ENCODE measurements at regions not wholly inside any gene's neighbourhood (a gene's known extent, or its start where the extent isn't known, plus 50 kb on each side); places are given as distances from the start of the nearest gene placed in this dataset.

DNA sequence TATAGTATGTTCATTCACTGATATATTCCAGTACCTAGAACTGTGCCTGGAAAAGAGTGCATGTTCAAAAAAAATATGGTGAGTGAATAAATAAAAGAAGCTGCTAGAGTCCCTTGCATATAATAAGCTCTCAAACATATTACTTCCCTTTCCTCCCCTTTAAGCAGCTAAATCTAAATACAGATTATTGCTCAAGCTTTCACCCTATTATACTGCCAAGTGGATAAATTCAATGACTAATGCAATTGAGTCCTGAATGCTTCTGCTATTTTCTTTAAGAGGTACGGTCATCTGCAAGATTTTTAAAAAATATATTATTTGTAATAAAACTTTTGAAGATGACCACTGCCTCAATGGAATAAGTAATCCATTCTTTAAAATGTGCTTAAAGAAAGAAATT is 248.4 kb downstream of the PLK2 start:
- Mint-ChIP-seq H3K4me3 (no peak overlapping the region), H3K9me3 (peaks cover 0 to 5% (median 1%) of the 10 kb centered on the region in 7 donors), H3K36me3 (no peaks in the 10 kb centered on the region), H3K27ac (no peak overlapping the region), H3K27me3 (no peaks in the 10 kb centered on the region), H3K4me1 (no peaks in the 10 kb centered on the region)
- no peaks in the 10 kb centered on the region for H3K27me3 ChIP-seq (ENCODE audit: control insufficient read depth, insufficient read depth, low read length)
- H3K9me3 ChIP-seq (ENCODE audit: control insufficient read depth in 2 of 2, low read length in 2 of 2), result no peaks in the 10 kb centered on the region
- no peak overlapping the region for H3K27ac ChIP-seq (ENCODE audit: insufficient read depth, low read length, poor library complexity, severe bottlenecking)
- H3K4me1 ChIP-seq (ENCODE audit: control insufficient read depth, insufficient read depth, low read length, poor library complexity, severe bottlenecking), result no peaks in the 10 kb centered on the region
- DNase-seq (no peak), ATAC-seq (ENCODE audit: low read depth in 2 of 2) (no peak)
- no peak overlapping the region for H3K4me3 ChIP-seq (ENCODE audit: low read depth, low read length)
- H3K36me3 ChIP-seq (ENCODE audit: control insufficient read depth, insufficient read depth, low read length), result no peaks in the 10 kb centered on the region

DNA sequence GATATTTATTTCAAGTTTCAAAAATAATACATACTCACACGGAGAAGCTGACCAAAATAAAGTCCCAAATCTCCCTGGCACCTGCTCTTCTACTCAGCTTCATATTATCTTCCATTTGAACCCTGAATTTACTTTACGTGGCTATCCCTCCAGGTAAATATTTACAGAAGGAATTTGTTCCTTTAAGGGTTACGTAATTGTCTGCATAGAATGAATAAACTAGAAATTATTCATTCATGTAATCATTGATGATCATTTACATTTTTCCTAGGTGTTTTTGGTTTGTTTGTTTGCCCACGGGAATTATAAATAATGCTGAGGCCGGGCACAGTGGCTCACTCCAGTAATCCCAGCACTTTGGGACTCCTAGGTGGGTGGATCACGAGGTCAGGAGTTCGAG is 251.2 kb downstream of the PLK2 start:
- H3K36me3 Mint-ChIP-seq, result no peaks in the 10 kb centered on the region
- Histone ChIP-seq H3K27me3 (ENCODE audit: control insufficient read depth, insufficient read depth, low read length) (no peaks in the 10 kb centered on the region), H3K27ac (ENCODE audit: insufficient read depth, low read length, poor library complexity, severe bottlenecking) (no peak overlapping the region), H3K36me3 (ENCODE audit: control insufficient read depth, insufficient read depth, low read length) (no peaks in the 10 kb centered on the region), H3K4me3 (ENCODE audit: low read depth, low read length) (no peak overlapping the region), H3K4me1 (ENCODE audit: control insufficient read depth, insufficient read depth, low read length, poor library complexity, severe bottlenecking) (no peaks in the 10 kb centered on the region), H3K9me3 (ENCODE audit: control insufficient read depth in 2 of 2, low read length in 2 of 2) (no peaks in the 10 kb centered on the region)
- no peaks in the 10 kb centered on the region for H3K27me3 Mint-ChIP-seq
- DNase-seq (no peak), ATAC-seq (ENCODE audit: low read depth in 2 of 2) (no peak)
- no peak overlapping the region for H3K27ac Mint-ChIP-seq
- H3K4me3 Mint-ChIP-seq, result no peak overlapping the region
- H3K9me3 Mint-ChIP-seq, result peaks cover 0 to 5% (median 0%) of the 10 kb centered on the region in 7 donors
- H3K4me1 Mint-ChIP-seq, result no peaks in the 10 kb centered on the region

DNA sequence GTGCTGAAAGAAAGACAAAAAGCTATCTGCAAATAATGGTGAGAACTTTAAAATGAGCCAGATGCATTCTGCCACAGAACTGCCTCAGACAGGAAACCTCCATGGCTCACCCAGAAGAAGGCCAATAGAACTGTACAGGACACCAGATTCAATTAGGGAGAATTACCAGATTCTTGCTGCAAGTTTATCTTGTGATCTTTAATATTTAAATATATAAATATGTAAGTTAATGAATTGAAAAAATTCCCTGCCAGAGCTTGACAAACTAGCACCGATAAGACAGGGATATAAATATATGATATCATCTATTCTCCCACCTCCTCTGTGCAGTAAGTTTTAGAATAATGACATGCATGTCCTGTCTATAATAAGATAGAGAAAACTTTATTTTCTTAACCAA is 252.8 kb downstream of the PLK2 start:
- H3K4me3 ChIP-seq (ENCODE audit: low read depth, low read length), result no peak overlapping the region
- no peak overlapping the region for H3K27ac ChIP-seq (ENCODE audit: insufficient read depth, low read length, poor library complexity, severe bottlenecking)
- H3K9me3 ChIP-seq (ENCODE audit: control insufficient read depth in 2 of 2, low read length in 2 of 2), result no peaks in the 10 kb centered on the region
- H3K36me3 ChIP-seq (ENCODE audit: control insufficient read depth, insufficient read depth, low read length), result no peaks in the 10 kb centered on the region
- no peak for DNase-seq
- Mint-ChIP-seq H3K36me3 (no peaks in the 10 kb centered on the region), H3K27me3 (no peaks in the 10 kb centered on the region), H3K4me1 (no peaks in the 10 kb centered on the region), H3K9me3 (peaks cover 0 to 5% (median 0%) of the 10 kb centered on the region in 7 donors), H3K4me3 (no peak overlapping the region), H3K27ac (no peak overlapping the region)
- no peak for ATAC-seq (ENCODE audit: low read depth in 2 of 2)
- H3K27me3 ChIP-seq (ENCODE audit: control insufficient read depth, insufficient read depth, low read length), result no peaks in the 10 kb centered on the region
- no peaks in the 10 kb centered on the region for H3K4me1 ChIP-seq (ENCODE audit: control insufficient read depth, insufficient read depth, low read length, poor library complexity, severe bottlenecking)

DNA sequence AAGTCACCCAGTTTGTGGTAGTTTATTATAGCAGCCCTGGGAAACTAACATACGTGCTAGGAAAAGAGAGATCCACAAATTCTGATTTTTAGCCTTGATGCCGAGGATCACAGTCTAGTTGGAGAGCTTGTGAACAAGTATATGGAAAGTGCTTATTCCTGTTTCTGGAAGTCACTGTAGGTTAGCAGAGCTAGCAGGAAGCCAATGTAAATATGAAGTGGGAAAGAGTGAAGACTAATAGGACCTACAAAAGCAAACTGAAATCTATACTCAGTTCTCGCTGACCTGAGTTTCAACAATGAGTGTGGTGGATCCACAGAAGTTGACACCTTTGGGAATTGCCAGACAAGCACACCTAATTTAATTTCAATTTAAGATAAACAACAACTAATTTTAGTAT is 254.9 kb downstream of the PLK2 start:
- Histone ChIP-seq H3K9me3 (ENCODE audit: control insufficient read depth in 2 of 2, low read length in 2 of 2) (no peaks in the 10 kb centered on the region), H3K27me3 (ENCODE audit: control insufficient read depth, insufficient read depth, low read length) (no peaks in the 10 kb centered on the region), H3K36me3 (ENCODE audit: control insufficient read depth, insufficient read depth, low read length) (no peaks in the 10 kb centered on the region), H3K4me1 (ENCODE audit: control insufficient read depth, insufficient read depth, low read length, poor library complexity, severe bottlenecking) (no peaks in the 10 kb centered on the region), H3K27ac (ENCODE audit: insufficient read depth, low read length, poor library complexity, severe bottlenecking) (no peak overlapping the region), H3K4me3 (ENCODE audit: low read depth, low read length) (no peak overlapping the region)
- no peaks in the 10 kb centered on the region for H3K27me3 Mint-ChIP-seq
- H3K36me3 Mint-ChIP-seq, result no peaks in the 10 kb centered on the region
- H3K4me1 Mint-ChIP-seq, result no peaks in the 10 kb centered on the region
- no peak overlapping the region for H3K27ac Mint-ChIP-seq
- H3K9me3 Mint-ChIP-seq, result peaks cover 0 to 5% (median 0%) of the 10 kb centered on the region in 7 donors
- H3K4me3 Mint-ChIP-seq, result no peak overlapping the region
- DNase-seq (no peak), ATAC-seq (ENCODE audit: low read depth in 2 of 2) (no peak)

DNA sequence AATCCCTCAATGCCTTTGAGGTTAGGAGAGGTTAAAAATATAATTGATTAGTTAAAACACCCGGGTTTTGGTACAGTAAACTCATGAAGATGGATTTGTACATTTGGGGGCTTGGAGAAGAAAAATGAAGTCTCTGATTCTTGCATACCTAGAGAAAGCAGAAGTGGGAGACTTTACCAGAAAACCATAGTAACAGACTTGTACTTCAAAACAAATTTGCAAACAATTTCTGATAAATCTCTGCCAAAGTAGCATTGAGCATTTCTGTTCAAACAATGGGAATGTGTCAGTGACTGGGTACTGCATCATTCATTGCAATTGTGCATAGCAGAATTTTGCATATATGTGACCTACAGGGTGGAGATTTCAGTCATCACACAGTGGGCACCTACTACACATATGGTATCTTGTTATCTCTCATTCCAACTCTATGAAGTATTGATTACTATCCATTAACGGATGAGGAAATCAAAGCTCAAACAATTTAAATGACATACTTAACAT is 256.9 kb downstream of the PLK2 start:
- H3K4me3 ChIP-seq (ENCODE audit: low read depth, low read length), result no peak overlapping the region
- no peak overlapping the region for H3K27ac ChIP-seq (ENCODE audit: insufficient read depth, low read length, poor library complexity, severe bottlenecking)
- no peaks in the 10 kb centered on the region for H3K9me3 ChIP-seq (ENCODE audit: control insufficient read depth in 2 of 2, low read length in 2 of 2)
- peaks cover 4% of the 10 kb centered on the region for H3K27me3 Mint-ChIP-seq
- H3K4me3 Mint-ChIP-seq, result no peak overlapping the region
- H3K36me3 ChIP-seq (ENCODE audit: control insufficient read depth, insufficient read depth, low read length), result no peaks in the 10 kb centered on the region
- DNase-seq (no peak), ATAC-seq (ENCODE audit: low read depth in 2 of 2) (no peak)
- H3K36me3 Mint-ChIP-seq, result no peaks in the 10 kb centered on the region
- H3K4me1 ChIP-seq (ENCODE audit: control insufficient read depth, insufficient read depth, low read length, poor library complexity, severe bottlenecking), result no peaks in the 10 kb centered on the region
- no peak overlapping the region for H3K27ac Mint-ChIP-seq
- H3K9me3 Mint-ChIP-seq, result peaks cover 0 to 5% (median 0%) of the 10 kb centered on the region in 7 donors
- no peaks in the 10 kb centered on the region for H3K4me1 Mint-ChIP-seq
- H3K27me3 ChIP-seq (ENCODE audit: control insufficient read depth, insufficient read depth, low read length), result no peaks in the 10 kb centered on the region

DNA sequence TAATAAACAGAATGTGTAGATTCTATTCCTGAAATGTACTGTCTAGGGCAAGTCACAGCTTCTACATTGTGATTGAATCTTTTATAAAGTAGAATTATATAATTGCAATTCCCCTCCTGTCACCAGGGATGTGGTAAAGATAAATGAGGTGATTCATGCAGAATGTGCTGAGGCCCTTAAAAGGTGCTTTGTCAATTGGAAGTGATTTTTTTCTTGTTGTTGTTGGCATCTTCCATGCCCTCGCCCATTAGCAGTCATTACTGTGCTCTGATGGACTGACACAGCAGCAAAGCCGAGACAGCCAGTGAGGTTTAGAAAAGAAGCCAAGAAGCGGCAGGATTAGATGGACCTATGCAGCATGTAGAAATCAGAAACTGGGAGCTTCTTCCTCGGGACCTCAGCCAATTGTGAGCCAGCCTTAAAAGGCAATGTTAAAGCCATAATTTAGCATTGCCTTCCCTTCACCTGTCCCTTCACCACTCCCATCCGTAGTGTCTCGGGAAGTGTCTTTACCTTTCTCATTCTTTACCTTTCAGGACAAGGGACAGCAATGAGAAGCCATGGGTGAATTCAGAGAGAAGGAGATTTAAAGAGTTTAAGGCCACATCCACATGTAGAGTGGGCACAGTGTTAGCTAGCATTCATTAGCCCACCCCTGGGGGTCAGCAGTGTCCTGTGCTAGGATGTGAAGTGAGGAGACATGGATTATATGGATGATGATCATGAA is 257.8 kb downstream of the PLK2 start:
- H3K36me3 ChIP-seq (ENCODE audit: control insufficient read depth, insufficient read depth, low read length), result no peaks in the 10 kb centered on the region
- H3K27me3 ChIP-seq (ENCODE audit: control insufficient read depth, insufficient read depth, low read length), result no peaks in the 10 kb centered on the region
- Mint-ChIP-seq H3K27me3 (peaks cover 4% of the 10 kb centered on the region), H3K36me3 (no peaks in the 10 kb centered on the region), H3K9me3 (peaks cover 0 to 5% (median 2%) of the 10 kb centered on the region in 7 donors), H3K27ac (no peak overlapping the region), H3K4me1 (no peaks in the 10 kb centered on the region), H3K4me3 (no peak overlapping the region)
- H3K4me1 ChIP-seq (ENCODE audit: control insufficient read depth, insufficient read depth, low read length, poor library complexity, severe bottlenecking), result no peaks in the 10 kb centered on the region
- H3K9me3 ChIP-seq (ENCODE audit: control insufficient read depth in 2 of 2, low read length in 2 of 2), result no peaks in the 10 kb centered on the region
- no peak overlapping the region for H3K27ac ChIP-seq (ENCODE audit: insufficient read depth, low read length, poor library complexity, severe bottlenecking)
- DNase-seq (no peak), ATAC-seq (ENCODE audit: low read depth in 2 of 2) (no peak)
- no peak overlapping the region for H3K4me3 ChIP-seq (ENCODE audit: low read depth, low read length)

DNA sequence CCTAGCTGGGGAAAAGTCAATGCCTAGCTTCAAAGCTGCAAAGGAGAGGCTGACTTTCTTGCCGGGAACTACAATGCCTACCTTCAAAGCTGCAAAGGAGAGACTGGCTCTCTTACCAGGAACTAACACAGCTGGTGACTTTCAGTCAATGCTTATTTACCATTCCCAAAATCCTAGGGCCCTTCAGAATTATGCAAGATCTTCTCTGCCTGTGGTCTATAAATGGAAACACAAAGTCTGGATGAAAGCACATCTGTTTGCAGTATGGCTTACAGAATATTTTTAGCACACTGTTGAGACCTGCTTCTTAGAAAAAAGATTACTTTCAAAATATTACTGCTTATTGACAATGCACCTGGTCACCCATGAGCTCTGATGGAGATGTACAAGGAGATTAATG is 259.4 kb downstream of the PLK2 start:
- Mint-ChIP-seq H3K27ac (no peak overlapping the region), H3K27me3 (peaks cover 9% of the 10 kb centered on the region), H3K4me3 (no peak overlapping the region), H3K4me1 (no peaks in the 10 kb centered on the region), H3K36me3 (no peaks in the 10 kb centered on the region), H3K9me3 (peaks cover 0 to 5% (median 3%) of the 10 kb centered on the region in 7 donors)
- no peak for DNase-seq
- Histone ChIP-seq H3K9me3 (ENCODE audit: control insufficient read depth in 2 of 2, low read length in 2 of 2) (no peaks in the 10 kb centered on the region), H3K4me1 (ENCODE audit: control insufficient read depth, insufficient read depth, low read length, poor library complexity, severe bottlenecking) (no peaks in the 10 kb centered on the region), H3K4me3 (ENCODE audit: low read depth, low read length) (no peak overlapping the region), H3K36me3 (ENCODE audit: control insufficient read depth, insufficient read depth, low read length) (no peaks in the 10 kb centered on the region), H3K27me3 (ENCODE audit: control insufficient read depth, insufficient read depth, low read length) (no peaks in the 10 kb centered on the region), H3K27ac (ENCODE audit: insufficient read depth, low read length, poor library complexity, severe bottlenecking) (no peak overlapping the region)
- ATAC-seq (ENCODE audit: low read depth in 2 of 2), result no peak

DNA sequence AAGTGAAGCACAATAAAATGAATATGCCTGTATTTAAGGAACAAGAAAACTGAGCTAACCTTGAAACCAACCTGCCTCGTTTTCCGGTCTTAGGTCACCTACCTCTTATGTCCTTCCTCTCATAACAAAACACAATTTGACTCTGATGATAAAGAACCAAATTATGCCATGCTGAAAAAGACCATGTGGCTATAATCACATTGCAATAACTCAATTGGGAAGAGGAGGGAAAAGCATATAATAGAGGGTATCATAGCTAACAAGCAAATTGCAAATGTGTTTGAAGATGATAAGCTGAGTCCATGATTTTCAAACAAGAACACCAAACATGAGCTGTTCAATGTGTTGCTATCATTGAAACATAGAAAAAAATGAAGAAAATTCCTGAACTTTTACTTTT is 260.8 kb downstream of the PLK2 start:
- Mint-ChIP-seq H3K4me1 (no peaks in the 10 kb centered on the region), H3K27me3 (peaks cover 9% of the 10 kb centered on the region), H3K36me3 (no peaks in the 10 kb centered on the region), H3K27ac (no peak overlapping the region), H3K9me3 (peaks cover 0 to 3% (median 2%) of the 10 kb centered on the region in 7 donors), H3K4me3 (no peak overlapping the region)
- H3K4me3 ChIP-seq (ENCODE audit: low read depth, low read length), result no peak overlapping the region
- no peak for ATAC-seq (ENCODE audit: low read depth in 2 of 2)
- DNase-seq, result no peak
- H3K27me3 ChIP-seq (ENCODE audit: control insufficient read depth, insufficient read depth, low read length), result no peaks in the 10 kb centered on the region
- no peaks in the 10 kb centered on the region for H3K36me3 ChIP-seq (ENCODE audit: control insufficient read depth, insufficient read depth, low read length)
- no peaks in the 10 kb centered on the region for H3K9me3 ChIP-seq (ENCODE audit: control insufficient read depth in 2 of 2, low read length in 2 of 2)
- H3K4me1 ChIP-seq (ENCODE audit: control insufficient read depth, insufficient read depth, low read length, poor library complexity, severe bottlenecking), result no peaks in the 10 kb centered on the region
- H3K27ac ChIP-seq (ENCODE audit: insufficient read depth, low read length, poor library complexity, severe bottlenecking), result no peak overlapping the region

Measured in CD4-positive, CD25-positive, alpha-beta regulatory T cell (primary cell).